Stimulated activated CD4-positive, alpha-beta T cell treated with anti-CD3 and anti-CD28 coated beads, Interleukin-4, amount 100 ng/mL, for 48 hours (primary cell): ENCODE measurements at regions not wholly inside any gene's neighbourhood (a gene's known extent, or its start where the extent isn't known, plus 50 kb on each side); places are given as distances from the start of the nearest gene placed in this dataset.

Experiments used
- DNase-seq, 2 donors: peaks; one replicate each; pipeline ENCODE4 v3.0.0-alpha.2; 2020; ENCODE audit warnings: low read depth in 2 of 2

- no peak for DNase-seq
These were observed 95.7 kb downstream of the EMX2 start for GRCh38 chr10:117638200-117638599.

- no peak for DNase-seq
These were observed 96.2 kb downstream of the EMX2 start for GRCh38 chr10:117638664-117639200.

DNA sequence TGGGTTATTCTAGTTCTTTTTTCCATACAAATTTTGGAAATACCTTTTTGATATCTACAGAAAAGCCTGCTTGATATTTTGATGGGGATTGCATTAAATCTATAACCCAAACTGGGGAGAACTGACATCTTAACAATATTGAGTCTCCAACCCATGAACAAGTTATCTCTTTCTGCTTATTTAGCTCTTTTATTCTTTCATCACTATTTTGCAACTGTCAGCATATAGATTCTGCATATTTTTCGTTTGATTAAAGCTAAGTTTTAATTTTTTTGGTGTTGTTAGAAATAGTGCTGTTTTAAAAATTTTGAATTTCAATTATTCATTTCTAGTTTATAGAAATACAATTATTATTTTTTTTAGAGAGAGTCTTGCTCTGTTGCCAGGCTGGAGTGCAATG lies 97.9 kb downstream of the EMX2 start:
- no peak for DNase-seq

DNA sequence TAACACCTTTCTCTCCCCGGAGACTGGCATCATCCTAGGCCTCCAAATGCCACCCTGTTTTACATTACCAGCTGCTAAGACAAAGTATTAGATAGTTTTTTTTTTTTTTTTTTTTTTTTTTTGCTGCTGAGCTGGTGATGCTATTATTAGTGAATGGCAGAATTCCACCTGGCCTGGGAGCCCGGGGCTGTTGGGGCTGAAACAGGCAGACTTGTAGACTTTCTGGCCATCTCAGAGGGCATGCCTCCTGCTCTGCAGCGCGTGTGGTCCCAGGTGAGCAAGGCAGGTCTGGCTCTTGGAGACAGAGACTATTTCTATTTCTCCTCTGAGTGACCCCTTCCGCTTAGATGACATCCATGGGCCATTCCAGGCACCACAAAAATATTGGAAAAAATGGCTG lies 104.2 kb downstream of the EMX2 start:
- no peak for DNase-seq

GRCh38 chr10:117647306-117647705 lies 104.8 kb downstream of the EMX2 start:
- no peak for DNase-seq

DNA sequence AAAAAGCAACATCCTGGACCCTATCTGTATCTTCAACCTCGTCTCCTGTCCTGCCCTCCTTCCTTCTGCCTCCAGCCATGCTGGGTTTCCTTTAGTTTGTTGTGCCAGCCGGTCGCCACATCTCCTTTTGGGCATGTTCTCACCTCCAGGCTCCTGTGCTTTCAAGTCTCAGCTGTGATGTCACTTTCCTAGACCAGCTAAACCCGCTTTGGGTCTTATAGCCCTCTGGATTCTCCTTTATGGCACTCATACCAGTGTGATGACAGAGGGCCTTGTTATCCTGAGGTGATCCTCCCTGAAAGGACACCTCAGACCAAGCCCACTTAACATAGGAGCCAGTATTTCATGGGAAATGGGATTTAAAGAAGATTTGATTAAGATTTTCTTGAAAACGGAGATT lies 108.6 kb downstream of the EMX2 start:
- no peak for DNase-seq

GRCh38 chr10:117652228-117653169 lies 110.0 kb downstream of the EMX2 start:
- no peak for DNase-seq

DNA sequence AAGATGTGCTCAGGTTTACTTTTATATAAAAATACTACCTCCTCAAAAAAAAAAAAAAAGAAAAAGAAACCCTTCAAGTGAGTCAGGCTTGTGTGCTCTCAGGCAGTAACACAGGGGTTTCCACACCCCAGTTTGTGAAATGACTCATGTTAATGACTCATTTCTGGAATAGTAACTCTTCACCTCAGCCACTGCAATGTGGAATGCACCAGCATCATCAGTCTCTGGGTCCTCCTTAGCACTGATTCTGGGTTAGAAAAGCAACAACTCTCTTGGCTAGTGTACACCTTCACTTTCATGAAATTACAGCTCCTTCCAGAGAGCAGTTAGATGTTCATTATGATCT lies 110.6 kb downstream of the EMX2 start:
- DNase-seq: peak in 1 of 2 donors; percentile 21

DNA sequence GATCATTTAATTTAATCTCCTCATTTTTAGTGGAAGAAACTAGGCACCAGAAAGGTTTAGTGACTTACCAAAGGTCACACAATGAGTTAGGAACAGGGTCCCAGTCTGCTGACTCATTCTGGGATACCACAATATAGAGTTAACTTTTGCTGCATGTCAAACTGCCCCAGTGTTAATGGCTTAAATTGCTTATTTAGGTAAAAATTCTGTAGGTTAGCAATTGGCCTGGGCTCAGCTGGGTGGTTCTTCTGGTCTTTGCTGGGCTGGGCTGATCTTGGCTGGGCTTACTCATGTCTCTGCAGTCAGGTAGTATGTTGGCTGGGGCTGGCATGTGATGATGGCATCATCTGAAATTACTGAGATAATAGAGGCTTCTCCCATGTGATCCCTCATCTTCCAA lies 111.6 kb downstream of the EMX2 start:
- no peak for DNase-seq

- no peak for DNase-seq
These were observed 114.1 kb downstream of the EMX2 start for GRCh38 chr10:117656385-117657367.

GRCh38 chr10:117661316-117661715 lies 118.8 kb downstream of the EMX2 start:
- no peak for DNase-seq

DNA sequence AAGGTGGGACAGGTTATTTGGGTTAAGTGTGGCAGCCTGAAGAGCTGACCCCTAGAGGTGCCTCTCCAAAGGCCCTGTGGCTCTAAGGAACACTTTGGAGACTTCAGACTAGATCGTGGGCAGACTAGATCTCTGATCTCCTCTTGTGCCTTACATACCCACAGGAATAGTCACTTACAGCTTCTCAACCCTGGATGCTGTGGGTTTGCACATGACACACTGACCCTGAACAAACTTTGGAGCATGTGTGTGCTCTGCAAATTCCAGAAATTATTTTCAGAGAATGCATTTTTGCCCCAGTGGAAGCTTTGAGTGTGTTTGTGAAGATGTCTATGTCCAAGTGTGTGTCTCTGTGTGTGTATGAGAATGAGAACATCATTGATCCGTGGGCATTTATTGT lies 119.6 kb downstream of the EMX2 start:
- no peak for DNase-seq

DNA sequence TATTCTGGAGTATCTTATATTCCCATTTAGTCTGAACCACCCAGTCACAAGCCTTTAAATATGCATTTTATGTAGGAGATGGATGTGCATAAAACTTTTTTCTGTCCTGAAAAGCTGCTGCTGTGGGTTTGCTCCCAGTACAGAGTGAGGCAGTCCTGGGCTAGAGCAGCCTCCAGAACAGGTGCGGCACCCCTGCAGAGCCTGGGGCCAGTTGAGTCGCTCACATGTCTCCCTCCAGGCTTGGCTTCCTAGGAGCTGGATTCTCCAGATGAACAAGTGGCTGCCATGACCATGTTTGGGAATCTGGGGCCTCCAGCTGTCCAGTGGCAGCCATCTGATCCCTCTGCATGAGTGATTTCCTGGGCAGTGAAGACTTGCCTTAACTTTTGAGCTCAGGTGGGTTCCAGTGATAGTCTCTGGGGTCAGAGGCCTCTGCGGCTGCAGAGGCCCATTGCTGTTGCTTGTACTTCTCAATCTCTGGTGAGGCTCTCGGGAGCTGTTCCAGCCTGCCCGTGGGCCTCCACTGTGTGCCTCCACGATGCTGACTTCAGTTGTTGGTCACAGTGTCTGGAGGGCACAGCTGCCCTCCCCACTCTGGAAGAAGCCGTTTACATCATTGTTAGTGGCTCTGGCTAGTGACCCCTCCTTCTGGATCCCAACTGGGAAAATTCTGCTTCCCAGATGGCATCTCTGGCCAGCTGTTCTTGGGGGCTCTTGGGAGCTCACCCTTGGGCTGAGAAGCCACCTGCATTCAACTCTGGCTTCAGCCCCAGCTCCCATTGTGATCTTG lies 120.4 kb downstream of the EMX2 start:
- no peak for DNase-seq

DNA sequence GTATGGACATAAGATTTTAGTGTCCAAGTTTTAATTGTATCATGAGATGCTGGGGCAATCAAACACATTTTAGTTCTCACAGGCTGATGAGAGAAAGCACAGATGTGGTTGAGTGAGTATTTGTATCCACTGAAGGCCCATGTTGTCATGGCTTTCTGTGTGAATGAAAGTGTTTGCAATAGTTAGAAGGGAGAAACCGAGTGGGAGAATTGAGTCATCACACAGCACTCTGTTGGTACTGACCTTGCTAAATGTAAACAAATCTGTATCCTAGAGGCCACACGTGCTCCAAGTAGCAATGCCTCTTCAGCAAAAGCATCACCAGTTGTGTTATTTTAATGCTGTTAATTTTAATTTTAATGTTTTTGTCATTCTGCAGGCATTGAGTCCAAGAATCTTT lies 121.2 kb downstream of the EMX2 start:
- DNase-seq: no peak

- DNase-seq: no peak
These were observed 121.7 kb downstream of the EMX2 start for GRCh38 chr10:117664288-117664687.

DNA sequence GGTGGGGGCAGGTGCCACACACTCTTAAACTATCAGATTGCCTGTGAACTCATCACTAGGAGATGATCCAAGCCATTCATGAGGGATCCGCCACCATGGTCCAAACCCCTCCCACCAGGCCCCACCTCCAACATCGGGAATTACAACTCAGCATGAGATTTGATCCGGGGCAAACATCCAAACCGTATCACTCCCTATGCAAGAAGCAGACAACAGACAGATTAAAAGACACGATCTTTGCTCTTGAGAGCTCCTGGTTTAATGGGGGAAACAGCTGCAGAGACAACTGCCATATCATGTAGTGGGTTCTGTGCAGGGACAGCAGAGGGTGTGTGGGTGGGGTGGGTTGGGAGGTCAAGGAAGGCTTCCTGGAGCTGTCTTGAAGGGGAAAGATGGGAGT lies 123.6 kb downstream of the EMX2 start:
- no peak for DNase-seq

DNA sequence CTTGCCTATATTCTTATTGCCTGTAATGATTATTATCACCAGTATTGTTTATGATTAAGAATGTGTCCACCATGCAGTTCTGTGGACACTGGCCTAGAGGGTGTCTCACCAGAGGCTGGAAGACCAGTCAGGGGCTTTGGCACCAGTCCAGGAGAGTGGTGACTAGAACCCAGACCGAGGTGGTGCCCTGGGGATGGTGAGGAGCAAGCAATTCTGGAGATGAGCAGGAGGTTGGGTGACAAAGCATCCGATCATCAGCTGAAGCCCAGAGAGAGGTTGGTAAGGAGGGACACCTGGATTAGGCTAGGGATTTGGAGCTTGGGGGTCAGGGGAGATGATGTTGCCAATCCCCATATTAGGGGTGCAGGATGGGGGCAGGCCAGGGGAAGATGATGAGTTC lies 124.4 kb downstream of the EMX2 start:
- no peak for DNase-seq

- DNase-seq: no peak
These were observed 125.3 kb downstream of the EMX2 start for GRCh38 chr10:117667831-117668230.

- DNase-seq: no peak
These were observed 125.9 kb downstream of the EMX2 start for GRCh38 chr10:117668327-117669008.

DNA sequence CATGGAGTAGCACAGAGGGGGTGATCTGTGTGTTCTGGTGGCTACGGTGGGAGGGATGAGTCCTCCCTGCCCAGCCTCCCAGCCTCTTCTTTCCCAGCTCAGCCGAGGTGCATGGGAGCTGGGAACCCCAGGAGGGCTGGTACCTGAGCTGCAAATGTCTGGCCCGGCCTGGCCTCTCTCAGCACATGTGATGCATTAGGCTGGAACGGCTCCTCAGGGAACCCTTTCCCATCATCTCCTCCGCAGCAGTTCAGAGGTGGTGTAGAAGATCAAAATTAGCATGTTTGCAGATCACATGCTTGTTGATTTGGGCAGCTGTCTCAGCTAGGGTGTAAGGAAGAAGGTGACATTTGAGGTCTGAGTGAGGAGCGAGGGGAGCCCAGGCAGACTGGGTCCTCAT lies 126.6 kb downstream of the EMX2 start:
- DNase-seq: no peak
